ENCODE measurements at regions not wholly inside any gene's neighbourhood (a gene's known extent, or its start where the extent isn't known, plus 50 kb on each side); places are given as distances from the start of the nearest gene placed in this dataset.
"Not testable (repeated sequence)": the region's sequence is repeated elsewhere in the genome, so short reads cannot be mapped to it uniquely, and the experiment has no call there.

DNA sequence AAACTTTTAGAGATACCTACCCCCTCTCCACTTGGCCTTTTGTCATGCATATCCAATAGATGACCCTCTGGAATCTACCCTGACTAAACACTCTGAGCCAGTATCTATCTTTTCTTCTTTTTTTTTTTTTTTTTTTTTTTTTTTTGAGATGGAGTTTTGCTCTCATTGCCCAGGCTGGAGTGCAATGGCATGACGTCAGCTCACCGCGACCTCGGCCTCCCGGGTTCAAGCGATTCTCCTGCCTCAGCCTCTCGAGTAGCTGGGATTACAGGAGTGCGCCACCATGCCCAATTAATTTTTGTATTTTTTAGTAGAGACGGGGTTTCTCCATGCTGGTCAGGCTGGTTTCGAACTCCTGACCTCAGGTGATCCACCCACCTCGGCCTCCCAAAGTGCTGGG, 50.8 kb upstream of the GRIN2B start:
- H3K27me3 Mint-ChIP-seq (ENCODE audit: unreplicated experiment); H3K4me1 Mint-ChIP-seq (ENCODE audit: unreplicated experiment); DNase-seq (ENCODE audit: extremely low spot score, unreplicated experiment); H3K27ac Mint-ChIP-seq (ENCODE audit: unreplicated experiment); H3K4me3 Mint-ChIP-seq (ENCODE audit: unreplicated experiment); H3K36me3 Mint-ChIP-seq (ENCODE audit: unreplicated experiment): not testable (repeated sequence)
- H3K9me3 Mint-ChIP-seq (ENCODE audit: unreplicated experiment), result peaks cover 11% of the 10 kb centered on the region

DNA sequence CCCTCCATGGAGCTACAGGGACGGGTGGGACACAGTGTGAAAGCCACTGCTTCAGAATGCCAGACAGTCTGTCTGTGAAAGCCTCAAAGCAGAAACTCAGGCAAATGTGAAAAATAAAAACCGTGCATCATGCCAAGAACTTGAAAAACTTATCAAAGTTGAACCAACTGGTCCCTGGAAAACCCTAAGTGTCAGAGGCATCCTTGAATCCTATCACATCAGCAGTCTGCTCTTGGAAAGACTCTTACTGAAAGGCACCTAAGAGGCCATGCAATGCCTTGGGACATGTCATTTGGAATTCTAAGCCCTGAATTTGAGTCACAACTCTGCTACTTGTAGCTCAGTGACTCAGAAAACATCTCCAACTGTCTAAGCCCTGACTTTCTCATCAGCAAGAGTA, 62.4 kb upstream of the GRIN2B start:
- Mint-ChIP-seq H3K9me3 (ENCODE audit: unreplicated experiment) (peaks cover 17% of the 10 kb centered on the region), H3K27me3 (ENCODE audit: unreplicated experiment) (no peaks in the 10 kb centered on the region), H3K4me1 (ENCODE audit: unreplicated experiment) (no peaks in the 10 kb centered on the region), H3K36me3 (ENCODE audit: unreplicated experiment) (no peaks in the 10 kb centered on the region), H3K27ac (ENCODE audit: unreplicated experiment) (no peak overlapping the region), H3K4me3 (ENCODE audit: unreplicated experiment) (no peak overlapping the region)
- no peak for TF ChIP-seq CTCF (IDR thresholded peaks at IDR 0.05)
- DNase-seq (ENCODE audit: extremely low spot score, unreplicated experiment), result no peak

GRCh38 chr12:14048941-14049545, 67.6 kb upstream of the GRIN2B start:
- TF ChIP-seq CTCF (IDR thresholded peaks at IDR 0.05), result no peak
- H3K9me3 Mint-ChIP-seq (ENCODE audit: unreplicated experiment), result peaks cover 8% of the 10 kb centered on the region
- H3K27me3 Mint-ChIP-seq (ENCODE audit: unreplicated experiment), result no peaks in the 10 kb centered on the region
- H3K4me1 Mint-ChIP-seq (ENCODE audit: unreplicated experiment), result no peaks in the 10 kb centered on the region
- H3K27ac Mint-ChIP-seq (ENCODE audit: unreplicated experiment), result no peak overlapping the region
- DNase-seq (ENCODE audit: extremely low spot score, unreplicated experiment), result no peak
- no peaks in the 10 kb centered on the region for H3K36me3 Mint-ChIP-seq (ENCODE audit: unreplicated experiment)
- no peak overlapping the region for H3K4me3 Mint-ChIP-seq (ENCODE audit: unreplicated experiment)

- no peaks in the 10 kb centered on the region for H3K9me3 Mint-ChIP-seq (ENCODE audit: unreplicated experiment)
- H3K4me1 Mint-ChIP-seq (ENCODE audit: unreplicated experiment), result no peaks in the 10 kb centered on the region
- no peak overlapping the region for H3K27ac Mint-ChIP-seq (ENCODE audit: unreplicated experiment)
- no peaks in the 10 kb centered on the region for H3K27me3 Mint-ChIP-seq (ENCODE audit: unreplicated experiment)
- no peak overlapping the region for H3K4me3 Mint-ChIP-seq (ENCODE audit: unreplicated experiment)
- no peaks in the 10 kb centered on the region for H3K36me3 Mint-ChIP-seq (ENCODE audit: unreplicated experiment)
- no peak for DNase-seq (ENCODE audit: extremely low spot score, unreplicated experiment)
- TF ChIP-seq CTCF (IDR thresholded peaks at IDR 0.05), result no peak
Observed at GRCh38 chr12:14057895-14058294, 76.5 kb upstream of the GRIN2B start.

DNA sequence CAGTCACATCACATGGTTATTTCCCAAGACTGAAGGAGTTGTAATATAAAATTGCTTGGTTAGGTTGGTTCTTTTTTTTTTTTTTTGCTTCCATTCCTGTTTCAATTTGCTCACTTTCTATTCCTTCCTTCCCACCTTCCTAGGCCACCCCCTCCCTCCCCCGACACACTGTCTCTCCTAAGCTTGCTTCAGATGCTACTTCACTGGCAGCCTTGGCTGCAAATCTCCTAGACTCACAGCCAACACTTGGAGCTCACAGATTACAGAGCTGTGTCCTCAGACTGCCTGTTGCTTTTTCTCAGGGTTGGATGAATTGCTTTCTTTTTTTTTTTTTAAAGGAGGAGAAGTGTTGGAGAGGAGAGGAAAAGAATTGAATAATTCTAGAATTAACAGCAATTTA, 77.3 kb upstream of the GRIN2B start:
- H3K27me3 Mint-ChIP-seq (ENCODE audit: unreplicated experiment), result no peaks in the 10 kb centered on the region
- no peaks in the 10 kb centered on the region for H3K36me3 Mint-ChIP-seq (ENCODE audit: unreplicated experiment)
- H3K9me3 Mint-ChIP-seq (ENCODE audit: unreplicated experiment), result peaks cover 3% of the 10 kb centered on the region
- DNase-seq (ENCODE audit: extremely low spot score, unreplicated experiment), result no peak
- H3K27ac Mint-ChIP-seq (ENCODE audit: unreplicated experiment), result no peak overlapping the region
- TF ChIP-seq CTCF (IDR thresholded peaks at IDR 0.05), result no peak
- H3K4me1 Mint-ChIP-seq (ENCODE audit: unreplicated experiment), result no peaks in the 10 kb centered on the region
- H3K4me3 Mint-ChIP-seq (ENCODE audit: unreplicated experiment), result no peak overlapping the region

- no peak overlapping the region for H3K4me3 Mint-ChIP-seq (ENCODE audit: unreplicated experiment)
- no peak overlapping the region for H3K27ac Mint-ChIP-seq (ENCODE audit: unreplicated experiment)
- H3K9me3 Mint-ChIP-seq (ENCODE audit: unreplicated experiment), result peaks cover 8% of the 10 kb centered on the region
Observed at GRCh38 chr12:14059548-14059947, 78.1 kb upstream of the GRIN2B start.

More at GRCh38 chr12:14059548-14059947, 78.1 kb upstream of the GRIN2B start:
- Mint-ChIP-seq H3K27me3 (ENCODE audit: unreplicated experiment) (no peaks in the 10 kb centered on the region), H3K4me1 (ENCODE audit: unreplicated experiment) (no peaks in the 10 kb centered on the region), H3K36me3 (ENCODE audit: unreplicated experiment) (no peaks in the 10 kb centered on the region)
- no peak for TF ChIP-seq CTCF (IDR thresholded peaks at IDR 0.05)
- DNase-seq (ENCODE audit: extremely low spot score, unreplicated experiment), result no peak
